ENCODE measurements at regions not wholly inside any gene's neighbourhood (a gene's known extent, or its start where the extent isn't known, plus 50 kb on each side); places are given as distances from the start of the nearest gene placed in this dataset.
"Not testable (repeated sequence)": the region's sequence is repeated elsewhere in the genome, so short reads cannot be mapped to it uniquely, and the experiment has no call there.

GRCh38 chr12:71321531-71321930 is 118.1 kb upstream of the LGR5 start:
- no peak for TF ChIP-seq CTCF (IDR thresholded peaks at IDR 0.05; ENCODE audit: insufficient read depth, low read length, missing control alignments)
- POLR2A ChIA-PET = no interaction called here
- H3K4me3 ChIP-seq (ENCODE audit: low read depth, low read length) = no peak overlapping the region
- CTCF ChIA-PET = no interaction called here
- no peak for DNase-seq (ENCODE audit: low read depth, low spot score)

- DNase-seq (ENCODE audit: low read depth, low spot score) = no peak
- no peak for TF ChIP-seq CTCF (IDR thresholded peaks at IDR 0.05; ENCODE audit: insufficient read depth, low read length, missing control alignments)
- ChIA-PET POLR2A (no interaction called here), CTCF (no interaction called here)
- H3K4me3 ChIP-seq (ENCODE audit: low read depth, low read length) = no peak overlapping the region
These were observed 118.5 kb upstream of the LGR5 start for GRCh38 chr12:71321130-71321529.

DNA sequence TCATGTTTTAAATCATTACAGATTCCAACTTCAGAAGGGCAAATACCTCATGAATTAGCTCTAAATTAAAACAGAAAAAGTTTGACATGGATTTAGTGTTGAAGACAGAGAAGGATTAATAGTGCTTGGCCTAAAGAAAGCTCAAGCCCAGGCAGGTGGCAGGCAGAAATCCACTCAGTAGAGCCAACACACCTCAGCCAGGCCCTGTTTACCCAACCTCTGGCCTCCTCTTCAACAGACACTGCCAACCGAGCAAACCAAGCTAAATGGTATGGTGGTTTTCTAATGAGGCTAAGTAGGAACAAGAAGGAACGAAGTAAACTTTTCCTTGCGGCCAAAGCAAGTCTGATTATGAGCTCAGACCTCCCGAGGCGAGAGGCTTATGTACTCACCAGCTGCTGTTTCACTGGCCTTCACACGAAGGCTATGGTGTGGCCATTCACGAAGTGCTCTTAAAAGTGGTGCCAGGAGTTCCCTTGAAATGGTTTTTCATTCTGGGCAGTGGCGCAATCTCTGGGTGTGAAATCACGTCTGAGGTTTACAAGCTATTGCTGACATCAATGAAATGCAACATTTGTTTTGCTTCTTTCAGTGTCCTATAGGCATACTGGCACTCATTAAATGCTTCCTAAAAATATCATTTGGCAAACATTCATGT is 124.1 kb upstream of the LGR5 start:
- no peak for TF ChIP-seq CTCF (IDR thresholded peaks at IDR 0.05; ENCODE audit: insufficient read depth, low read length, missing control alignments)
- ChIA-PET POLR2A (no interaction called here), CTCF (no interaction called here)
- no peak for DNase-seq (ENCODE audit: low read depth, low spot score)
- H3K4me3 ChIP-seq (ENCODE audit: low read depth, low read length) = no peak overlapping the region

GRCh38 chr12:71312768-71313403 is 126.7 kb upstream of the LGR5 start:
- DNase-seq (ENCODE audit: low read depth, low spot score) = no peak
- no peak for TF ChIP-seq CTCF (IDR thresholded peaks at IDR 0.05; ENCODE audit: insufficient read depth, low read length, missing control alignments)
- H3K4me3 ChIP-seq (ENCODE audit: low read depth, low read length) = no peak overlapping the region
- POLR2A ChIA-PET = no interaction called here
- CTCF ChIA-PET = no interaction called here

GRCh38 chr12:71311611-71312010 is 128.0 kb upstream of the LGR5 start:
- H3K4me3 ChIP-seq (ENCODE audit: low read depth, low read length); CTCF ChIA-PET; POLR2A ChIA-PET; DNase-seq (ENCODE audit: low read depth, low spot score): not testable (repeated sequence)

DNA sequence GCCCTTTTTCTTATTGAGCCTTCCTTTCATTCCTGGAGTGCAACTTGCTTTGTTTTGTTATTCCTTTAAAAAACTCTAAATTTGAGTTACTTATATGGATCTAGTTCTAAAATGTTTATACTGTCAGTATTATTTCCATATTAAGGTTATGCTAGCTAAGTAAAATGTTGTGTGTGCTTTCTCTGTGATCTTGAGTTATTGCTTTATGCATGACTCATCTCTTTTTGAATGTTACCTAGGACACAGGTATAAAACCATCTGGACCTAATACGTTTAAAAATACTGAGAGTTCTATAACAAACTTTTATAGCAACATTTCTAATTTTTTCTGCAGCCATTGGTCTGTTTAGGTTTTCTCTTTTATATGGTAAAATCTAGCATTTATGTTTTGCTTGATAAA is 132.8 kb upstream of the LGR5 start:
- no peak for TF ChIP-seq CTCF (IDR thresholded peaks at IDR 0.05; ENCODE audit: insufficient read depth, low read length, missing control alignments)
- no peak for DNase-seq (ENCODE audit: low read depth, low spot score)
- CTCF ChIA-PET = no interaction called here
- POLR2A ChIA-PET = no interaction called here
- H3K4me3 ChIP-seq (ENCODE audit: low read depth, low read length) = no peak overlapping the region

DNA sequence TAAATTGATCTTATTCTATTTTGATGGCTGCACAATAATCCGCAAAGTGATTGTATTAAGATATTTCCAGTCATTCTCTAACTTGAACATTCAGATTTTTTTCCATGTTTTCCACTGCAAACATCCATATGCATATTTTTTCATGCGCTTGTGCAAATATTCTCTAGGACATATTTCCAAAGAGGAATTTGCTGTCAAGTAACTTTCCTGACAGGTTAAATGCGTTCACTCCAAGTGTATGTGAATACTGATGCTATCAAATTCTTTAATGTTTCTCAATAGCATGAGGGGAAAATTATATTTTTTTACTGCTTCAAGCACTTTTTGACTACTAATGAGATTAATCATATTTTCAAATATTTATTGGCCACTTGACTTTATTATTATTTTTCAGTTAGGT is 135.3 kb upstream of the LGR5 start:
- no peak overlapping the region for H3K4me3 ChIP-seq (ENCODE audit: low read depth, low read length)
- CTCF ChIA-PET = no interaction called here
- DNase-seq (ENCODE audit: low read depth, low spot score) = no peak
- no peak for TF ChIP-seq CTCF (IDR thresholded peaks at IDR 0.05; ENCODE audit: insufficient read depth, low read length, missing control alignments)
- POLR2A ChIA-PET = no interaction called here
